Pancreas (tissue), 10 donors: ENCODE measurements at regions not wholly inside any gene's neighbourhood (a gene's known extent, or its start where the extent isn't known, plus 50 kb on each side); places are given as distances from the start of the nearest gene placed in this dataset.
"Not testable (repeated sequence)": the region's sequence is repeated elsewhere in the genome, so short reads cannot be mapped to it uniquely, and the experiment has no call there.

Experiments used
- ATAC-seq, 4 donors: fragments of 200-7000 bp; cut with Tn5 transposase; one replicate each; pipeline versions ENCODE4 v1.8.0 to v1.9.1; 2020; ENCODE audit warnings: mild to moderate bottlenecking in 4 of 4, moderate library complexity in 4 of 4
- DNase-seq, 6 donors: peaks; one replicate each; pipeline ENCODE4 v3.0.0-alpha.2; 2020
- FAIRE-seq: peaks from 2 replicates; lab custom pipeline; 2012; peaks lifted over from hg19 to GRCh38; lab: Jason Lieb, UNC
- H3K27ac ChIP-seq, 4 donors: fragments of 200-600 bp; sonication (generic); 1 replicate in 3 of 4; 2 replicates in 1 of 4; pipeline versions ENCODE4 v1.5.0 to v1.8.0; 2020
- H3K27me3 ChIP-seq, 4 donors: fragments of 200-600 bp; one replicate each; pipeline ENCODE4 v1.8.0; 2021
- H3K36me3 ChIP-seq, 3 donors: fragments of 200-600 bp; sonication (generic) in 1 of 3; one replicate each; pipeline versions ENCODE4 v1.5.0 to v1.8.0; 2020 to 2021
- H3K4me1 ChIP-seq, 3 donors: fragments of 200-600 bp; one replicate each; pipeline ENCODE4 v1.8.0; 2021
- H3K4me3 ChIP-seq, 4 donors: fragments of 200-600 bp; sonication (generic) in 2 of 4; one replicate each; pipeline versions ENCODE4 v1.5.0 to v1.8.0; 2020 to 2021
- H3K9me3 ChIP-seq, 4 donors: fragments of 200-600 bp; one replicate each; pipeline ENCODE4 v1.8.0; 2021
- CTCF ChIP-seq, 4 donors: fragments of 200-600 bp; sonication (generic) in 3 of 4; IDR thresholded peaks; one replicate each; pipeline versions ENCODE4 v1.5.0 to v1.8.0; 2021; ENCODE audit warnings: antibody characterized with exemption in 4 of 4
- WGBS, 2 donors: extraction: QIAGEN DNeasy Blood & Tissue Kit; methylation state at CpG; one replicate each; pipeline ENCODE4 v1.1.7; 2013; 5-methylcytosine and 5-hydroxymethylcytosine counted together
- intact Hi-C, 3 donors: fragments of 100-400 bp; cut with DNase I; formaldehyde crosslinking; loops; one replicate each; pipeline versions ENCODE4 v1.11.1 to v1.14.2; 2022
- donor health status: healthy with polysubstance abuse.
- donor health status: DM: no; HTN: no; CAD: no; lungs with moderate emphysema.
- donor health status: DM: no; HTN: no; CAD: no.
- donor health status: control.
- donor health status: control.
- donor health status: Bipolar disorder and iron deficiency.
- donor health status: DM: yes; HTN: yes; CAD: no.
- donor health status: DM: no; HTN: no; CAD: no.
- donor health status: DM: no; HTN: no; CAD: no.
- donor health status: DM: yes; HTN: yes; CAD: no.

- Histone ChIP-seq H3K4me1 (no peaks in the 10 kb centered on the region), H3K27me3 (no peaks in the 10 kb centered on the region), H3K4me3 (no peak overlapping the region), H3K9me3 (no peaks in the 10 kb centered on the region), H3K36me3 (no peaks in the 10 kb centered on the region), H3K27ac (no peak overlapping the region)
- FAIRE-seq (no peak), ATAC-seq (no peak), DNase-seq (no peak)
- intact Hi-C loops = no loop called here
- no peak for TF ChIP-seq CTCF (IDR thresholded peaks at IDR 0.05)
- WGBS, 2 donors = 49 to 63% methylated on average over 7 of the region's 7 CpGs
These were observed 112.0 kb downstream of the NPTX2 start for GRCh38 chr7:98729121-98729520.

GRCh38 chr7:98730326-98730725 lies 113.2 kb downstream of the NPTX2 start:
- H3K4me3 ChIP-seq = no peak overlapping the region
- no peaks in the 10 kb centered on the region for H3K9me3 ChIP-seq
- FAIRE-seq (no peak), ATAC-seq (no peak), DNase-seq (no peak)
- WGBS, 2 donors = 61 to 63% methylated on average over 4 of the region's 4 CpGs
- H3K4me1 ChIP-seq = no peaks in the 10 kb centered on the region
- H3K36me3 ChIP-seq = no peaks in the 10 kb centered on the region
- H3K27me3 ChIP-seq = no peaks in the 10 kb centered on the region
- TF ChIP-seq CTCF (IDR thresholded peaks at IDR 0.05) = no peak
- intact Hi-C loops = no loop called here
- no peak overlapping the region for H3K27ac ChIP-seq

GRCh38 chr7:98731651-98732050 lies 114.6 kb downstream of the NPTX2 start:
- intact Hi-C loops = no loop called here
- Histone ChIP-seq H3K4me3 (no peak overlapping the region), H3K4me1 (no peaks in the 10 kb centered on the region), H3K27ac (no peak overlapping the region), H3K36me3 (no peaks in the 10 kb centered on the region), H3K27me3 (no peaks in the 10 kb centered on the region), H3K9me3 (no peaks in the 10 kb centered on the region)
- no peak for FAIRE-seq
- no peak for ATAC-seq
- no peak for DNase-seq
- 87 to 92% methylated on average over 6 to 7 of the region's 7 CpGs for WGBS, 2 donors
- TF ChIP-seq CTCF (IDR thresholded peaks at IDR 0.05) = no peak

- H3K4me3 ChIP-seq = no peak overlapping the region
- no peaks in the 10 kb centered on the region for H3K9me3 ChIP-seq
- no peak for ATAC-seq
- H3K27me3 ChIP-seq = no peaks in the 10 kb centered on the region
- no peak for DNase-seq
- intact Hi-C loops = no loop called here
- H3K4me1 ChIP-seq = no peaks in the 10 kb centered on the region
- WGBS, 2 donors = 68 to 75% methylated on average over 2 of the region's 2 CpGs
- TF ChIP-seq CTCF (IDR thresholded peaks at IDR 0.05) = no peak
- no peak for FAIRE-seq
- no peak overlapping the region for H3K27ac ChIP-seq
- no peaks in the 10 kb centered on the region for H3K36me3 ChIP-seq
These were observed 116.0 kb downstream of the NPTX2 start for GRCh38 chr7:98733036-98733435.

GRCh38 chr7:98735801-98736200 lies 118.7 kb downstream of the NPTX2 start:
- no peak for TF ChIP-seq CTCF (IDR thresholded peaks at IDR 0.05)
- no peak overlapping the region for H3K27ac ChIP-seq
- no peaks in the 10 kb centered on the region for H3K4me1 ChIP-seq
- H3K9me3 ChIP-seq = no peaks in the 10 kb centered on the region
- no peak overlapping the region for H3K4me3 ChIP-seq
- FAIRE-seq = no peak
- H3K36me3 ChIP-seq = no peaks in the 10 kb centered on the region
- DNase-seq = peak in 1 of 6 donors; percentile 41
- H3K27me3 ChIP-seq = no peaks in the 10 kb centered on the region
- WGBS, 2 donors = 80 to 87% methylated on average over 13 to 14 of the region's 14 CpGs
- intact Hi-C loops = no loop called here
- no peak for ATAC-seq

GRCh38 chr7:98736461-98736860 lies 119.4 kb downstream of the NPTX2 start:
- H3K4me3 ChIP-seq, FAIRE-seq, H3K36me3 ChIP-seq, H3K27me3 ChIP-seq, intact Hi-C loops, H3K4me1 ChIP-seq, H3K9me3 ChIP-seq, H3K27ac ChIP-seq, ATAC-seq, DNase-seq: not testable (repeated sequence)
- 80 to 81% methylated on average over 9 of the region's 9 CpGs for WGBS, 2 donors
